HG02610 (cell line): ENCODE measurements at regions not wholly inside any gene's neighbourhood (a gene's known extent, or its start where the extent isn't known, plus 50 kb on each side); places are given as distances from the start of the nearest gene placed in this dataset.
"Not testable (repeated sequence)": the region's sequence is repeated elsewhere in the genome, so short reads cannot be mapped to it uniquely, and the experiment has no call there.

Experiments
- ATAC-seq: cut with Tn5 transposase; IDR thresholded peaks from one replicate; pipeline ENCODE4 v1.9.1; 2021; ENCODE audit warnings: mild to moderate bottlenecking, moderate library complexity; ENCODE audit not compliant: unreplicated experiment

DNA sequence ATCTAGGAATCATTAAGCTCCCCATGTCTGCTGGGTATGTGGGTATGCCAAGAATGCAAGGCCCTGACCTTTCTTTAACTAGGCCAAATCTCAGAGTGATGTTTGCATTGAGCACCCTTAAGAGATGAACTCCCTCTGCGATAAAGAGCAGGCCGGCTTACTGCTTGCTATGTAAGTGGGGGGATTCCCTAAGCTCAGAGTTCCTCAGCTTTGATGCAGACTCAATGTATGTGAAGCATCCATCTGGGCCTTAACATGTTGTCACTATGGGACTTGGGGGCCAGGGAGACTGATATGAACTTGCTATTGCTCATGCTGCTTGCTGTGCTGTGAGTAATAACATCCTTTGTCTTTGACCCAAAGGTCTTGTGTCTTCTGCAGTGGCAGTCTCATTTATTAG lies 149.7 kb downstream of the C12orf75 start:
- ATAC-seq: no peak

DNA sequence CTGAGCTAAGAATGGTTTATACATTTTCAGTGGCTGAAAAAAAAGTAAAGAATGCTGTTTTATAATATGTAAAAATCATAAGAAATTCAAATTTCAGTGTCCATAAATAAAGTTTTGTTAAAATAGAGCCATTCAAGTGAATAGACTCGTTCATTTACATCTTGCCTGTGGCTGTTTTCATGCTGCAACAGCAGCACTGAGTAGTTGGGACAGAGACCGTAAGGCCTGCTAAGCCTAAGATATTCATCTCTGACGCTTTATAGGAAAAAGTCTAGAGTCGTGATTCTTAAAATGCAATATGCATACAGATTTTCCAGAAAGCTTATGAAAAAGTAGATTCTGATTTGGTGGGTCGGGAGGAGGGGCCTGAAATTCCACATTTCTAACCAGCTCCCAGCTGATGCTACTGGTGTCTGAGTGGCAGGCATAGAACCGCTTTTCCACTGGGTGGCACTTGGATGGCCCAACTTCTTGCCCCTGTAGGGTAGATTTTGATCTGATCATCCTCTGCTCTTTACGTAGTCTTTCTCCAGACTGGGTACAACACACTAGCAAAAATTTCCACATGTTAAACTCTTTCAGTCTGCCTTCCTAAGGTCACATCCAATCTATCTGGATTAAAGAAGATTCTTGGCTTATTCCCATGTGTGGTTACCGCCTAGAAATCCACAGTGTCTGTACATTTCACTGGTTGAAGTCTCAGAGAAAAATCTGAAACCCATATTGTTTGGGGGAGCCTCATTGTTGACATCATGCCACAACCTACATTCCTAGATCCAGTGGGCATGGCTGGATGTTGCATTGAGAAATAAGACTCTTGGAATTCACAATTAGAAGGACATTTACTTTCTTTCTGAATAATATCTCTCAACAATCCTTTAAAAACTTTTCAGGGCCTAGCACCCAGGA lies 151.2 kb downstream of the C12orf75 start:
- ATAC-seq: no peak

DNA sequence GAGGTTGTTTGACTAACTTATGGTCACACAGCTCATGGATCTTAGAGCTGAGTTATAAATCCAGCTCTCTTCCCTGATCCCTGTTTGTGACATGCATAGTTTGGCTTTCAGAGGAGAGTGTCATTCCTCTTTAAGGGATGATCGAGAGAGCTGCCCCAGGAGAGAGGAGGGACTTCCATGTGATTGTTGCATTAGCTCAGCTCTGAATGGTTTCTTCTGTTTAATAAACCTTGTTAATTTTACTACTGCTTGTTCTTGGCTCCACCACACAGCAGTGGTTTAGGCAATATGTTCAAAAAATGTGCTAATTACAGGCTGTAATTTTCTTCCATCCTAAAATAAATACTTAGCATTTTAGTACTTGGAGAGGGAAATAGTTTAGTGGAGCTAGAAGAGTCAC lies 152.5 kb downstream of the C12orf75 start:
- no peak for ATAC-seq

DNA sequence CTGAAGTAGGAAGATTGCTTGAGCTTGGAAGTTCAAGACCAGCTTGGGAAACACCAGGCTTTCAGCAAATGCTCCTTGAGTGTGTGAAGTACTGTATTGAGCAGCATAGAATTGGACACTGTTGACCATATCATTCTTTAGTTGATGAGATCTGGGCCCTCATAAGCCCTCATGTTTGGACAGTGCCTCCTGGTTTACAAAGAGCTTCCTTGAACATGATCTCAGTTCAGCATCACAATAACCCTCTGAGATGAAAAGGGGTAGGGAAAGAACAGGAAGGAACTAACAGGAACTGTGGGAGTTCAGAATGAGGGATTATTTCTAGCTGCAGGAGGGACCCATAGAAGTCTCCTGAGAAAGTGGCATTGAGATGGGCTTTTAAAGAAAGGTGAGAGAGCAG lies 153.2 kb downstream of the C12orf75 start:
- ATAC-seq: no peak

DNA sequence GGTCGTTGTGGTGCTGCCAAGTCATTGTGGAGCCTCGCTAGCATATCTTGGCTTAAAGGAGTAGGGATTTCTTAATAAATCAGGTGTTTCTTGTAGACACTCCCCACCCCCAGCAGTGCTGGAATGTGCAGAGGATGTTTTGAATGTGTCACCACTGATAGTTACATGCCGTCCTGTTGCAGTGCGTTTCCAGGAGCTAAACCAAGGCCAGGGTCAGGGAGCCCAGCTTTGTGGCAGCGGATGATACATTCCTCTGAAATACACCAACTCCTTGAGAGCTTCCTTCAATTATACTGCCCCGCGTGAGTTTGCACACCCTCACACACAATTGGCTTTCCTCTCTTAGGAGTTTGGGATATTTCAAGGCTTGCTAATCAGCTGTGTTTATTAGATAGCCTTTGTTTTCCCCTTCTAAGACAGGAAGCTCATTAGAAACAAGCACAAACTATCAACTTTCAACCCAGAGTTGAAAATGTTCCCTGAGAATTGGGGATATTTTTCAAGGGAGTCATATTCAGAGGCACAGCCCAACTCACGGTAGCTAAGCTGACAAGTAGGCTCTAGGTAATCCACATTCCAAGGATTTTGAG lies 154.9 kb downstream of the C12orf75 start:
- no peak for ATAC-seq

DNA sequence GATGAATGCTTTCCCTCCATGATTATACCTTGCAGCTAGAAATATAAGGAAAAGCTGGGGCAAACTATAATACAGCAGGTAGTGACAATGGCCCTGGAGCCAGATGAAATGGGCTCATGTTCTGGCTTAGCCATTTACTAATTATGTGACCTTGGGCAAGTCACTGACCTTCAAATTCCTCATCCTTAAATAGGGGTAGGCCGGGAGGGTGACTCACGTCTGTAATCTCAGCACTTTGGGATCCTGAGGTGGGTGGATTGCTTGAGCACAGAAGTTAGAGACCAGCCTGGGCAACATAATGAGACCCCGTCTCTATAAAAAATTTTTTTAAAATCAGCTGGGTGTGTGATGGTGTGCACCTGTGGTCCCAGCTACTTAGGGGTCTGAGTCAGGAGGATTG lies 155.4 kb downstream of the C12orf75 start:
- ATAC-seq: no peak

DNA sequence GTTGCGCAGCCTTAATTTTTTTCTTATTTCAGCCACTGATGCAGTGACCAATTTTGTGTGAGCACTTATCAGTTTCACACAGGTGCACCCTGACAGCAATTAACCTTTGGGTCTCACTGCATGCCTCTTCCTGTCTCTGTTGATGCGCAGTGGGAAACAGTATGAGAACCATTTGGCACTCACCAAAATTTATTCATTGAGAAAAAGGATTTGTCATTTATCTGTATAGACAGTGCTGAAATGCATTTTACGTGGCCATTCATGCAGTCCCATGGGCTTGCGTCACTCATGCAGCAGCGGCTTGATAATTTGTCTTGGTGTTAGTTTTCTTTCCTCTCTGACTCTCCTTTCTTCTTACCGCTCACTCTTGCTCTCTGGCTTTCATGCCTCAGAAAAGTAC lies 157.5 kb downstream of the C12orf75 start:
- ATAC-seq: no peak

DNA sequence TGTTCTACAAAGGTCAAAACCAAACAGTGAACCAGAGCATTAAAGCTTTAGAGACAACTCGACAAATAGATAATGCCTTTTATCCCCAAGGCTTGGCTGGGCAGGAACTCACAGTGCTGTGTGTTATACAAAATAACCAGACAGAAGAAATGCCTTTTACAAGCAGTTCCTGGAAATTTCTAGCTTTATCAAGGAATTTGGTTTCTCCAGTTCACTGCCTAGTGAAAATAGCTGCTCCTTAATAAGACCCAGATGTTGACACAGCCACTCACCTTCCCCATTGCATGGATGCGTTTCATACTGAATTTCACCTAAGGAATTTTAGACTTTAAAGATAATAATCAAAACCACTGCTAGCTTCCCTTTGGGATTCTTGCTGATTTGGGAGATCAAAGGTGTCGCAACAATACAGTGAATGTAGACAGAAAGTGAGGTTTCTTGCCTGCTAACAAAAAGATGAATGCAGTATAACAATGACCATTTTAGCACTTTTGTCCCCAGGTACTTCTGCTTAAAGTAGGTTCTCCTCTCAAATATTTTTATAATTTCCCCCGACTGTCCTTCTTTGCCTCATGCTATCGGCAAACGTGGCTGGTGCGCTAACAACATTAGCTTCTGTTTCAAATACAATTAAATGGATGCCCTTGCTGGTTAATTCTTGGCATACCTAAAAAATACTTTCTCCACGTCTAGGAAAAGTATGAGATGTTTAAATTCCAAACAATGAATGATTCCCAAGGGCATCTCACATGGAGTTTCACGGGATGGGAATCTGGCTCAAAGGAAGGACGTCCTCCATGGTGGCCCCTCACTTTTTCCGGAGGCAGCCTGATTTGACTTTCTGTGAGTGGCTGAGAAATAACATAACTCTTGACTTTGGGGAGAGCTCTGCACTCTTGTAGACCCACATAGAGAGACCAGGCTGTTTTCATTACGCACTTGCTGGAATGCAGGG lies 162.4 kb downstream of the C12orf75 start:
- no peak for ATAC-seq

DNA sequence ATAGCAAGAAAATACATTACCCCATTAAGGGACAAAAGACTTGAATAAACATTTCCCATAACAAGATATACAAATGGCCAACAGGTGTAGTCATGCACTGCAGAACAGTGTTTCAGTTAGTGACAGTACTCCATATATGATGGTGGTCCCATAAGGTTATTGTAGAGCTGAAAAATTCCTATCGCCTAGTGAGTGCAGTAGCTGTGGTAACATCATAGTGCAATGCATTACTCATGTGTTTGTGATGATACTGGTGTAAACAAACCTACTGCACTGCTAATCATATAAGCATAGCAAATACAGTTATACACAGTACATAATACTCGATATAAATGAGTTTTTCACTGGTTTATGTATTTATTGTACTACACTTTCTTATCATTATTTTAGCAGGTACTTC lies 168.7 kb downstream of the C12orf75 start:
- ATAC-seq: no peak

DNA sequence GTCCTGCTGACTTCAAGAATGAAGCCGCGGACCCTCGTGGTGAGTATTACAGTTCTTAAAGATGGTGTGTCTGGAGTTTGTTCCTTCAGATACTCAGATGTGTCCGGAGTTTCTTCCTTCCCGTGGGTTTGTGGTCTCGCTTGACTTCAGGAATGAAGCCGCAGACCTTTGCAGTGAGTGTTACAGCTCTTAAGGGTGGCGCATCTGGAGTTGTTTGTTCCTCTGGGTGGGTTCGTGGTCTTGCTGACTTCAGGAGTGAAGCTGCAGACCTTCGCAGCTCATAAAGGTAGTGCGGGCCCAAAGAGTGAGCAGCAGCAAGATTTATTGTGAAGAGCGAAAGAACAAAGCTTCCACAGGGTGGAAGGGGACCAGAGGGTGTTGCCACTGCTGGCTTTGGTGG lies 170.2 kb downstream of the C12orf75 start:
- ATAC-seq: not testable (repeated sequence)

DNA sequence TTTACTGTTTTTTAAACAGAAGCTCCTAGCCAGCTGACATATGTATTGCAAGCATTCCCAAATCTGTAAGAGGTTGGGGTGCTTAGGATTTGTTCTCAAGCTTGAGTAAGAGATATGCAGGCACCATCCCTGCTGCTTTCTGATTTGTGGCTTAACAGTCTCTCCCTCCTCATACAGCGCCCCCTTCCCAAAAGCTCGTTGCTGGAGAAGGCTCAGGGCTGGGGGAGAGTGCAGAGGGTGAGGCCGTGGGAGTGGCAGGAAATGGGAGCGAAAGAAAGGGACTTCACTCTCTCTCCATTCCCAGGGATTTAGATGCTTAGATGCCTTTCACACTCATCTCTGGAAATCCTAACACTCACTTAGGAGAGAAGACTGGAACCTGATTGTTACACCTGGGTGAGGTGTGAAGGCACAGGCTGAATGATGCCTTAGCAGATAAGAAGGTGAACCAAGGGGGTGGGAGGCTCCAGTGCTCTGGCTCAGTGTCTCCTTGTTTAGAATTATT lies 172.0 kb downstream of the C12orf75 start:
- no peak for ATAC-seq

DNA sequence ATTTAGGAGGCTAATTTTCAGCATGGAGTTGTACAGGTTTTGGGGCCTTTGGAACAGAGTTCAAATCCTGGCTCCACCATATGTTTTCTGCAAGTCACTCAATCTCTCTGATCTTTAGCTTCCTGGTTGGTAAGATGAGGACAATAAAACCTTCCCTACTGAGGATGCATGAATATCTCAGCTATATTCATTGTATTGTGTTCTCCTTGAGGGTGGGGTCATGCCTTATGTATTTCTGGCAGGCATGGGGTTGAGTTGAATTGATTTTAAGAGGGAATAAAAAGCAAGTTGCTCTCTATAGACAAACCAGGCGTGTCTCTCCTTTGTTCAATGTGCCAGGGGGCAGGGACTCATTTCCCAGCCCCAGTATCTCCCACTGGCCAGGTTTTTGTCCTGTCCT lies 173.1 kb downstream of the C12orf75 start:
- ATAC-seq: no peak

DNA sequence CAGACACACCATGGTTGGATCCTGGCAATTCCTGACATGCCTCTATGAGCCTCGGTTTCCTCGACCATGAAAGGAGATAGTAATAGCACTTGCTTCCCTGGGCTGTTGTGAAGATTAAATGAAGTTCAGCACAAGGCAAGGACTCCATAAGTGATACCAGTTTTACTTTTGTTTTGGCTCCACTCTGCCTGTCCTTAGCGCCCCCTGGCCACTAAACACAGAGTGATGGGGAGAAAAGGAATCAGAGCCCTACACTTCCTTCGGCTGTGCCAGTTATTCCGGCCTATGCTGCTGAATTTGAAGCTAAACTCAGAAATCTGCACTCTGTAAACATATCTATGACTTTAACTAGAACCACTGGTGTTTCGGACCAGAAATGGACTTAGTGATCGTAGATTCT lies 173.8 kb downstream of the C12orf75 start:
- ATAC-seq: no peak

DNA sequence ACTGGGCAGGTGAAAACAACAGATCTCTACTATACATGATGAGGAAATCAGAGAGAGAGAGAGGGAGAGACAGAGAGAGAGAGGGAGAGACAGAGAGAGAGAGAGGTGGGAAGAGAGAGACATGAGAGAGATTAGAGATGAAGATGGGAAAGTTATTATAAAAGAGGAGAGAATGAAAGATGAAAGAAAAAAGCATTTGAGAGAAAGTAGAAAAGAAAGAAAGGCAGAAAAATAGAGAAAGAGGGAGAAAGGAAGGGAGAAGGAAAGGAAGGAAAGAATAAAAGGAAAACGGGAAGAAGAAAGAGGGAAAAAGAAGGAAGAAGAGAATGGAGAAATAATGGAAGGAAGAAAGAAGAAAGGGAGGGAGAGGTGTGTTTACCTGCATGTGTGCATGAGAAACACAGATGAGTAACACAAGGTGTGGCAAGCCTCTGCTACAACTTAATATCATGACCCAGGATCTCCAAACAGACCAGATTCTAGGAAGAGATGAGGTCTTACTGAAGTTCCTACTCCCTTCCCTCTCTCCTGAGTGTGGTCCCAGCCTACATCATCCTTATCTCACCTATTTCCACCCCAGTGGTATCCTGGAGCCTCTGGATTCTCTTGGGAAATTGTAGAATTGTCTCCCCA lies 176.3 kb downstream of the C12orf75 start:
- ATAC-seq: no peak

DNA sequence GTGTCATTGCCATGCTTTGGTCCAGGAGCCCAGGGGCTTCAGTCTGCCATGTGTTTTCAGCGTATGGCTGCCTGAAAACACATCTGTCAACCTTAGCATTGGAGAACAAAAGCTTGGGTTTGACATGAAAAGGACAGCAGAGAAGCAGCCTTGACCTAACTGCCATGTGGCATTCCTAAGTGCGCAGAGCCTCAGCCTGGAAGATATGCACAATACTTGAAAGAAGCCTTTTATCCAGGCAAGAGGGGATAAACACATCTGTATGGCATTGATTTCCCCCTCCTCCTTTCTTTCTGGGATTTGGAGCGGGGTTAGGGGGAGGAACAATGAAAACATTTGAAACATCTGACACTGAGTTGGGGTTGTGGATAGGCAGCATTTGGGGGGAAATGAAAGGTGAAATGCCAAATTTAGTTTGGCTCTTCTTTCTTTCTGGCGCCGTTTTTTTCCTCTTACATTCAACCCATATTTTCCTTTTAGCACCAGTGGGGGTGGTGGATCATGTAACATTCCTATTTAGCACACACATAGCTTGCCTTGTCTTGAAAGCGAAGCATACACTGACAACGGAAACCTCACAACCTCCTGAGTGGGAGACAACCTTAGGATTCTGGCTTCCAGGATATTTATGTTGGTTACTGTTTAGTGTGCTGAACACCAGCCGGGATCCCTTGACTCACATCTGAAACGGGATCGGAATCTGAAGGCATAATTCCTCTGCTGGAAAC lies 177.0 kb downstream of the C12orf75 start:
- no peak for ATAC-seq

DNA sequence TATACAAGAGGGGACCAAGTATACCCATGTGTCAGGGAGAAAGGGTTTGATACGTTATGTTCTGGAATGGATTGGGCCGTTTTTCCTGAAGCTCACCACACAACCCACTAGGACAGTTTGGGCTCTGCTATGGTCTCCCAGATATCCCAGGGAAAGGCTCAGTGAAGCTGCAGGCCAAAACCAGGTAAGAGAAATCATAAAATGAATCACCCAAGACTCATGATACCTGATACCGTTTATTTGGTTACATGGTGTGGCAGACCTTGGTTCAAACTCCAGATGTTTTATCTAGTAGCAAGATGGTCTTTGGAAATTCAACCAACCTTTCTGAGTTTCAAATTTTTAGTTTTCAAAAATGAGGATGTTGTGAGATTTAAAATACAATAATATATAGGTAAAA lies 177.6 kb downstream of the C12orf75 start:
- no peak for ATAC-seq

DNA sequence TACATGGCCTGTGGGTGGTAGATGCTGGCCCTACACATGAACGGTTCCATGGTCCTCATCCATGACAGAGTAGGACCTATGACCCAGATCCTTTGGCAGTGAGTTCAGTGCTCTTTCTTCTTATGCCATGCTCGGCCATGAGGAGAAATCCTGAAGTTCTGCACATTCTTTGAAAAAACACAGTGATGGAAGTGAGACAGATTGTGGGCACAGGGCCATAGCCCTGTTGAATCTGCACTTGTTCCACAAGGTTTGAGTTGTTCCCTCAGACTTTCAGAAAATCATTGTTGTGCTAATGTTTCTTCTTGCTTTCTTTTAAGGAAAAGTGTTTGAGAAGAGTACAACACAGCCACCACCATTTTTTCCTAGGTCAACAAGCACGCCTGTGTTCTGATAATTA lies 180.0 kb downstream of the C12orf75 start:
- no peak for ATAC-seq

DNA sequence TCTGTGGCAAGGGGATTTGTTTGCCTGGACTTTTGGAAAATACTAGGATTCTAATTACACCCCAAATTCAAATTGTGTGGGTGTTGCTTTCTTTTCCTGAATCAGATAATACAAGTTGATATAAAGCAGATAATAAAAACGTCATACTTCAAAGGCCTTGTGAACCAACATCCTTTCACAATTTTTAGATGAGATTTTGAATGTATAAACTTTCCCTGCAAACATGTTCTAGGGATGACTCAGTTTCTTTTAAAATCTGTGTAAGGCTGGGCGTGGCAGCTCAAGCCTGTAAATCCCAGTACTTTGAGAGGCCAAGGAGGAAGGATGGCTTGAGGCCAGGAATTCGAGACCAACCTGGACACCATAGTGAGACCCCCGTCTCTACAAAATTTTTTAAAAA lies 182.4 kb downstream of the C12orf75 start:
- ATAC-seq: not testable (repeated sequence)

DNA sequence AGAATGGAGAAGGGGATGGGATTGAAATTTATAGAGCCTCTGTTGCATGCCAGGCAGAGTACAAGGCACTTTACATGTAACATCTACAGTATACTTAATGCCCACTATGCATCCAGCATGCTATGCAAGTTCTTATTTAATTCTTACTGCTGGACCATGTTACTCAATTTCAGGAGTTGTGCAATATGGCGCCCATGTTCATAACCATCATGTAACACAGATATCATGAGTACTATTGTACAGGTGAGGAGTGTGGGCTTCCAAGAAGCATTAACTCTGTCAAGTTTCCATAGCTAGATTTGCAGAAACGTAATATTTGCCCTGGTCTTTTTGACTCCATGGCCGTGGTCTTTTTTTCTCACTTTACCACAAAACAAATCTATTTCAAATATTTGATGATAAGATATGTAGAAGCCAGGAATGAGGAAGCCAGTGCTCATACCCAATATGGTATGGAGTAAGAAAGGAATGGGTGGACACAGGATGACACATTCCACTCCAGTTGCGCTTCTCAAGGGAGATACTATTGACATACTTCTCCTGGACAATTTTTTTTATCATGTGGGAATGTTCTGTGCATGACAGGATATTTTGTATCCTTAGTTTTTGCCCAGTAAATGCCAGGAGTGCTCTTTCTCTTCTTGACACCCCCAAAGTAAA lies 191.8 kb downstream of the C12orf75 start:
- no peak for ATAC-seq
